GM13977 (cell line): ENCODE measurements at regions not wholly inside any gene's neighbourhood (a gene's known extent, or its start where the extent isn't known, plus 50 kb on each side); places are given as distances from the start of the nearest gene placed in this dataset.

Experiments used
- DNase-seq: peaks from one replicate; pipeline ENCODE4 v3.0.0; 2012; ENCODE audit warnings: low spot score
- CTCF ChIP-seq: IDR thresholded peaks from 2 replicates; pipeline ENCODE4 v1.5.1; 2012; ENCODE audit warnings: mild to moderate bottlenecking, control low read depth; ENCODE audit not compliant: insufficient read depth; ENCODE audit errors: extremely low read depth, missing control alignments
- in situ Hi-C: fragments of 300-500 bp; cut with MboI; formaldehyde crosslinking; loops from one replicate; pipeline ENCODE4 v1.12.0; 2022; ENCODE audit warnings: low sequenced_read_pairs, low pct_unique_long_range_greater_than_20kb, mixed read lengths, inconsistent platforms; ENCODE audit not compliant: unreplicated experiment

- DNase-seq = no peak
- no peak for TF ChIP-seq CTCF
- in situ Hi-C loops = no loop called here
Measured at GRCh38 chr2:52347292-52347691, 1315.4 kb upstream of the NRXN1 start.

- no peak for DNase-seq
- in situ Hi-C loops = no loop called here
- no peak for TF ChIP-seq CTCF
Measured at GRCh38 chr2:52345676-52346075, 1313.7 kb upstream of the NRXN1 start.

- in situ Hi-C loops = no loop called here
- no peak for TF ChIP-seq CTCF
- DNase-seq = no peak
Measured at GRCh38 chr2:52345082-52345481, 1313.2 kb upstream of the NRXN1 start.

GRCh38 chr2:52343706-52344266 is 1311.9 kb upstream of the NRXN1 start:
- TF ChIP-seq CTCF = no peak
- in situ Hi-C loops = no loop called here
- no peak for DNase-seq

- in situ Hi-C loops = no loop called here
- no peak for DNase-seq
- no peak for TF ChIP-seq CTCF
Measured at GRCh38 chr2:52343010-52343409, 1311.1 kb upstream of the NRXN1 start.

- TF ChIP-seq CTCF = no peak
- no peak for DNase-seq
- in situ Hi-C loops = no loop called here
Measured at GRCh38 chr2:52342458-52342857, 1310.5 kb upstream of the NRXN1 start.

DNA sequence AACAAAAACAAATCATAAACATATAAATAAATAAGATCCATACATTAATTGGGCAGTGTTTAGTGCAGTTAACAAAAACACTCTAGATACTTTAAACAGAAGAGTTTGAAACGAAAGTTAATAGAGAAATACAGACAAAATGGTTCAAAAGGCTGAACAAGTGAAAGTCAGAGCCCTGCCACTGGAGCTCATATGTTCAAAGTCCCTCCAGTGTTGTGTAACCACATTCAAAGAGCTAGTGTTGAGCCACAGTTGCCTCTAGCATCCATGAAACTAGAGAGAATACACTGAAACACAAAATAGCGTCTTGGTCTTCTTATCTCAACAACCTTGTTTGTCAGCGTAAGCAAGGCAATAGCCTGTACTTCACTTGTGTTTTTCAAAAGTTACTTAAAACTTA is 1309.8 kb upstream of the NRXN1 start:
- no peak for TF ChIP-seq CTCF
- no peak for DNase-seq
- in situ Hi-C loops = no loop called here
